HepG2 (cell line): ENCODE measurements at regions not wholly inside any gene's neighbourhood (a gene's known extent, or its start where the extent isn't known, plus 50 kb on each side); places are given as distances from the start of the nearest gene placed in this dataset.

Experiments used
- ATAC-seq: fragments of 200-7000 bp; cut with Tn5 transposase; 3 replicates; pipeline ENCODE4 v1.9.1; 2020; ENCODE audit warnings: mild to moderate bottlenecking, moderate library complexity
- BruUV-seq: library from RNA; stranded (reverse); fragments of 400-500 nt; replicated peaks from 2 replicates; lab custom pipeline; 2021; lab: Mats Ljungman, UMichigan
- CTCF ChIA-PET: fragments of 300-600 bp; formaldehyde crosslinking; extraction: SDS; loops from one replicate; lab custom pipeline; 2021; ENCODE audit warnings: low total read pairs, inconsistent platforms, low intra/inter-chr PET ratio; lab: Yijun Ruan, JAX
- POLR2A ChIA-PET: fragments of 350-600 bp; sonication (Branson Sonifier 250); formaldehyde crosslinking; loops from one replicate; lab custom pipeline; 2020; ENCODE audit warnings: antibody characterized with exemption, inconsistent platforms; lab: Yijun Ruan, JAX
- DNase-seq: peaks from one replicate; pipeline ENCODE4 v3.0.0-alpha.2; 2015; ENCODE audit warnings: low spot score
- FAIRE-seq: peaks from 3 replicates; lab custom pipeline; 2011; peaks lifted over from hg19 to GRCh38; lab: Jason Lieb, UNC
- H2AFZ ChIP-seq: one replicate; pipeline ENCODE4 v1.6.1; 2011; ENCODE audit warnings: low read length, inconsistent platforms
- H3K27ac ChIP-seq: fragments of 300-600 bp; 3 replicates; pipeline ENCODE4 v1.8.0; 2011; ENCODE audit warnings: mixed run types, mild to moderate bottlenecking, mixed read lengths, low read length, inconsistent platforms; ENCODE audit not compliant: insufficient read depth; ENCODE audit errors: extremely low read length
- H3K27me3 ChIP-seq, 2 experiments: fragments of 200-600 bp in 1 of 2; 2 replicates in 1 of 2; 3 replicates in 1 of 2; pipeline versions ENCODE4 v1.6.0 to v1.8.0; 2011; ENCODE audit warnings: low read length in 2 of 2, mild to moderate bottlenecking in 2 of 2, moderate library complexity in 2 of 2, inconsistent platforms in 1 of 2; ENCODE audit not compliant: insufficient read depth in 2 of 2, control insufficient read depth in 1 of 2
- H3K36me3 ChIP-seq, 2 experiments: fragments of 200-600 bp in 1 of 2; replicated peaks in 1 of 2; 2 replicates in 1 of 2; 3 replicates in 1 of 2; pipeline versions ENCODE4 v1.5.1 to v1.8.0; 2011; ENCODE audit warnings: low read length in 2 of 2, inconsistent platforms in 1 of 2; ENCODE audit not compliant: insufficient read depth in 2 of 2, control insufficient read depth in 1 of 2
- H3K4me1 ChIP-seq: 2 replicates; pipeline ENCODE4 v1.5.1; 2012; ENCODE audit warnings: low read length, inconsistent platforms; ENCODE audit not compliant: insufficient read depth
- H3K4me2 ChIP-seq: 2 replicates; pipeline ENCODE4 v1.6.0; 2011; ENCODE audit warnings: low read depth, low read length, inconsistent platforms
- H3K4me3 ChIP-seq, 3 experiments: fragments of 200-600 bp in 1 of 3; sonication (generic), shearing (Covaris generic) in 1 of 3; replicated peaks in 1 of 3; 2 replicates each; pipeline ENCODE4 v1.5.1; 2011 to 2016; ENCODE audit warnings: low read length in 3 of 3, inconsistent platforms in 2 of 3, low read depth in 2 of 3, mild to moderate bottlenecking in 2 of 3, control low read depth in 1 of 3, mixed read lengths in 1 of 3; ENCODE audit not compliant: insufficient read depth in 1 of 3
- H3K79me2 ChIP-seq: one replicate; pipeline ENCODE4 v1.6.1; 2011; ENCODE audit warnings: low read length, inconsistent platforms; ENCODE audit not compliant: insufficient read depth
- H3K9ac ChIP-seq: 2 replicates; pipeline ENCODE4 v1.6.0; 2011; ENCODE audit warnings: mild to moderate bottlenecking, low read depth, low read length, inconsistent platforms; ENCODE audit not compliant: insufficient read depth
- H3K9me3 ChIP-seq: 2 replicates; pipeline ENCODE4 v1.5.1; 2012; ENCODE audit warnings: mild to moderate bottlenecking, low read length
- H4K20me1 ChIP-seq: 2 replicates; pipeline ENCODE4 v1.6.0; 2011; ENCODE audit warnings: inconsistent platforms, mild to moderate bottlenecking, low read length, moderate library complexity; ENCODE audit not compliant: insufficient read depth
- AGO1 ChIP-seq: fragments of 200-400 bp; formaldehyde crosslinking; IDR thresholded peaks from 2 replicates; pipeline ENCODE4 v1.6.1; 2017; ENCODE audit warnings: mild to moderate bottlenecking, low read depth, low read length, moderate library complexity; ENCODE audit not compliant: poor library complexity, severe bottlenecking
- ARID4A ChIP-seq: sonication (generic); formaldehyde crosslinking; IDR thresholded peaks from 2 replicates; pipeline ENCODE4 v1.5.0; 2020; ENCODE audit warnings: mild to moderate bottlenecking, missing genetic modification reagents, borderline replicate concordance
- CCAR2 ChIP-seq: fragments of 200-400 bp; formaldehyde crosslinking; optimal IDR thresholded peaks from 2 replicates; pipeline ENCODE3; 2018; ENCODE audit warnings: low read depth, mild to moderate bottlenecking, low read length, moderate library complexity
- DMTF1 ChIP-seq: sonication (generic); formaldehyde crosslinking; IDR thresholded peaks from 2 replicates; pipeline ENCODE4 v1.4.0; 2020; ENCODE audit warnings: mild to moderate bottlenecking, missing genetic modification reagents
- EEA1 ChIP-seq: sonication (generic); formaldehyde crosslinking; IDR thresholded peaks from 2 replicates; pipeline ENCODE4 v1.5.1; 2020; ENCODE audit warnings: mild to moderate bottlenecking, missing genetic modification reagents, borderline replicate concordance
- GPBP1L1 ChIP-seq: sonication (generic); formaldehyde crosslinking; IDR thresholded peaks from 2 replicates; pipeline ENCODE4 v1.5.0; 2020; ENCODE audit warnings: mild to moderate bottlenecking, missing genetic modification reagents
- KDM2A ChIP-seq: sonication (generic); formaldehyde crosslinking; IDR thresholded peaks from 2 replicates; pipeline ENCODE4 v1.4.0; 2020; ENCODE audit warnings: low read depth, missing genetic modification reagents, borderline replicate concordance
- KLF6 ChIP-seq: IDR thresholded peaks from 2 replicates; pipeline ENCODE4 v1.8.0; 2016; ENCODE audit warnings: missing biosample characterization, missing genetic modification reagents
- PAF1 ChIP-seq: IDR thresholded peaks from 2 replicates; pipeline ENCODE4 v1.6.1; 2016; ENCODE audit warnings: missing genetic modification reagents, missing compliant biosample characterization
- XBP1 ChIP-seq: sonication (generic); formaldehyde crosslinking; IDR thresholded peaks from 2 replicates; pipeline ENCODE4 v1.5.0; 2020; ENCODE audit warnings: missing genetic modification reagents
- ZBTB39 ChIP-seq: sonication (generic); formaldehyde crosslinking; IDR thresholded peaks from 2 replicates; pipeline ENCODE4 v1.5.0; 2020; ENCODE audit warnings: missing genetic modification reagents
- ZNF354B ChIP-seq: sonication (generic); formaldehyde crosslinking; IDR thresholded peaks from 2 replicates; pipeline ENCODE4 v1.8.0; 2022; ENCODE audit warnings: mild to moderate bottlenecking, missing genetic modification reagents
- ZNF547 ChIP-seq: sonication (generic); formaldehyde crosslinking; IDR thresholded peaks from 2 replicates; pipeline ENCODE4 v1.5.1; 2020; ENCODE audit warnings: mild to moderate bottlenecking, missing genetic modification reagents
- ZNF550 ChIP-seq: sonication (generic); formaldehyde crosslinking; IDR thresholded peaks from 2 replicates; pipeline ENCODE4 v1.4.0; 2020; ENCODE audit warnings: mild to moderate bottlenecking, missing genetic modification reagents, borderline replicate concordance
- WGBS: methylation state at CpG from one replicate; pipeline ENCODE4 v1.1.6; 2017; ENCODE audit warnings: low lambda C conversion rate; 5-methylcytosine and 5-hydroxymethylcytosine counted together
- in situ Hi-C: cut with HindIII; loops from 2 replicates; pipeline ENCODE4 v1.10.0; 2017; ENCODE audit warnings: low pct_unique_long_range_greater_than_20kb; ENCODE audit not compliant: extremely low pct_ligation_motif_present
- intact Hi-C: fragments of 100-400 bp; cut with micrococcal nuclease; formaldehyde crosslinking; loops from one replicate; pipeline ENCODE4 v1.10.0; 2022; ENCODE audit not compliant: unreplicated experiment

GRCh38 chr7:1360521-1360971 lies 98.7 kb downstream of the MICALL2 start:
- 43% methylated on average over 5 of the region's 12 CpGs for WGBS
- Histone ChIP-seq H3K4me3 (no peak overlapping the region), H3K9ac (no peak overlapping the region), H3K27ac (no peak overlapping the region), H2AFZ (no peak overlapping the region), H3K36me3 (no peaks in the 10 kb centered on the region), H3K4me1 (no peaks in the 10 kb centered on the region), H3K79me2 (no peaks in the 10 kb centered on the region), H4K20me1 (no peaks in the 10 kb centered on the region), H3K27me3 (peaks cover 11 to 24% of the 10 kb centered on the region in 2 experiments; a peak in 4 of 5 replicates), H3K9me3 (no peaks in the 10 kb centered on the region), H3K4me2 (no peak overlapping the region)
- ChIA-PET POLR2A (no interaction called here), CTCF (no interaction called here)
- ATAC-seq (no peak), FAIRE-seq (no peak), DNase-seq (no peak)
- in situ Hi-C loops (no loop called here), intact Hi-C loops (no loop called here)
- no TSS peak for BruUV-seq
- TF ChIP-seq XBP1 (CRISPR knock-in tag) (no peak), EEA1 (CRISPR knock-in tag) (no peak), ZNF354B (CRISPR knock-in tag) (no peak), CCAR2 (no peak), KDM2A (CRISPR knock-in tag) (no peak), ZNF550 (no peak), ZBTB39 (CRISPR knock-in tag) (no peak), AGO1 (no peak), GPBP1L1 (CRISPR knock-in tag) (no peak), PAF1 (no peak), ARID4A (CRISPR knock-in tag) (no peak), KLF6 (CRISPR knock-in tag) (no peak), DMTF1 (CRISPR knock-in tag) (no peak), ZNF547 (CRISPR knock-in tag) (no peak)
